ENCODE measurements at regions not wholly inside any gene's neighbourhood (a gene's known extent, or its start where the extent isn't known, plus 50 kb on each side); places are given as distances from the start of the nearest gene placed in this dataset.

GRCh38 chr18:41009926-41010325 is 945.1 kb upstream of the PIK3C3 start:
- TF ChIP-seq CTCF (IDR thresholded peaks at IDR 0.05) (no peak), POLR2A (IDR thresholded peaks at IDR 0.05) (no peak), EP300 (IDR thresholded peaks at IDR 0.05) (no peak)
